Endothelial cell of umbilical vein (primary cell): ENCODE measurements at regions not wholly inside any gene's neighbourhood (a gene's known extent, or its start where the extent isn't known, plus 50 kb on each side); places are given as distances from the start of the nearest gene placed in this dataset.

ENCODE experiments used
- BruUV-seq: library from RNA; stranded (reverse); fragments of 400-500 nt; replicated peaks from 2 replicates; lab custom pipeline; 2021; lab: Mats Ljungman, UMichigan
- CTCF ChIA-PET: fragments of 300-600, 350-600 bp; sonication (Branson Sonifier 250); formaldehyde crosslinking; loops from one replicate; lab custom pipeline; 2021; ENCODE audit warnings: antibody characterized with exemption, inconsistent platforms; lab: Charles Lee
- POLR2A ChIA-PET: fragments of 300-600, 350-600 bp; sonication (Branson Sonifier 250); formaldehyde crosslinking; loops from one replicate; lab custom pipeline; 2021; ENCODE audit warnings: antibody characterized with exemption, inconsistent platforms; lab: Charles Lee
- DNase-seq: peaks from one replicate; pipeline ENCODE4 v3.0.0-alpha.2; 2011; ENCODE audit warnings: low read depth, low spot score
- FAIRE-seq: peaks from 2 replicates; lab custom pipeline; 2011; peaks lifted over from hg19 to GRCh38; lab: Jason Lieb, UNC
- H2AFZ ChIP-seq: 2 replicates; pipeline ENCODE4 v1.6.0; 2012; ENCODE audit warnings: low read depth, low read length, control low read depth, inconsistent platforms
- H3K27ac ChIP-seq: 2 replicates; pipeline ENCODE4 v1.5.1; 2011; ENCODE audit warnings: low read depth, mild to moderate bottlenecking, control low read depth, low read length, moderate library complexity; ENCODE audit not compliant: insufficient read depth
- H3K27me3 ChIP-seq, 2 experiments: 2 replicates each; pipeline versions ENCODE4 v1.6.0 to v1.6.1; 2011; ENCODE audit warnings: low read length in 2 of 2, mixed read lengths in 1 of 2; ENCODE audit not compliant: control insufficient read depth in 2 of 2, insufficient read depth in 2 of 2
- H3K36me3 ChIP-seq, 2 experiments: 2 replicates in 1 of 2; 3 replicates in 1 of 2; pipeline ENCODE4 v1.5.1; 2011; ENCODE audit warnings: low read length in 2 of 2, mild to moderate bottlenecking in 1 of 2, moderate library complexity in 1 of 2; ENCODE audit not compliant: control insufficient read depth in 2 of 2, insufficient read depth in 2 of 2; ENCODE audit errors: extremely low read depth in 1 of 2
- H3K4me1 ChIP-seq: 3 replicates; pipeline ENCODE4 v1.5.1; 2011; ENCODE audit warnings: mild to moderate bottlenecking, low read length; ENCODE audit not compliant: control insufficient read depth, insufficient read depth; ENCODE audit errors: extremely low read depth
- H3K4me2 ChIP-seq: 2 replicates; pipeline ENCODE4 v1.6.1; 2011; ENCODE audit warnings: low read length, control low read depth, mixed read lengths; ENCODE audit not compliant: insufficient read depth
- H3K4me3 ChIP-seq, 3 experiments: fragments of 200-600 bp in 1 of 3; sonication (generic), shearing (Covaris generic) in 1 of 3; replicated peaks in 1 of 3; 2 replicates each; pipeline ENCODE4 v1.5.1; 2011 to 2016; ENCODE audit warnings: control low read depth in 3 of 3, low read length in 3 of 3, mild to moderate bottlenecking in 2 of 3, inconsistent platforms in 1 of 3, low read depth in 1 of 3, moderate library complexity in 1 of 3; ENCODE audit not compliant: insufficient read depth in 1 of 3
- H3K79me2 ChIP-seq: 2 replicates; pipeline ENCODE4 v1.6.0; 2012; ENCODE audit warnings: low read length, inconsistent platforms; ENCODE audit not compliant: control insufficient read depth, insufficient read depth
- H3K9ac ChIP-seq: replicated peaks from 2 replicates; pipeline ENCODE3; 2011; ENCODE audit warnings: low read length, control low read depth; ENCODE audit not compliant: insufficient read depth; ENCODE audit errors: extremely low read depth
- H3K9me1 ChIP-seq: replicated peaks from 3 replicates; pipeline ENCODE4 v1.6.0; 2011; ENCODE audit warnings: mild to moderate bottlenecking, low read length; ENCODE audit not compliant: control insufficient read depth, insufficient read depth; ENCODE audit errors: extremely low read depth
- H3K9me3 ChIP-seq: replicated peaks from 2 replicates; pipeline ENCODE4 v1.5.1; 2012; ENCODE audit warnings: low read length, inconsistent platforms; ENCODE audit not compliant: control insufficient read depth, insufficient read depth
- H4K20me1 ChIP-seq: replicated peaks from 2 replicates; pipeline ENCODE3; 2011; ENCODE audit warnings: mild to moderate bottlenecking, low read length; ENCODE audit not compliant: control insufficient read depth, insufficient read depth; ENCODE audit errors: extremely low read depth
- EZH2 ChIP-seq: IDR thresholded peaks from 2 replicates; pipeline ENCODE4 v1.6.1; 2012; ENCODE audit warnings: borderline replicate concordance, low read depth, mild to moderate bottlenecking, moderate library complexity, low read length, inconsistent platforms; ENCODE audit not compliant: severe bottlenecking
- FOS ChIP-seq: IDR thresholded peaks from 2 replicates; pipeline ENCODE4 v1.6.1; 2011; ENCODE audit warnings: mild to moderate bottlenecking, low read length, moderate library complexity, borderline replicate concordance; ENCODE audit not compliant: insufficient read depth
- GATA2 ChIP-seq: IDR thresholded peaks from 2 replicates; pipeline ENCODE4 v1.7.0; 2011; ENCODE audit warnings: low read depth, mild to moderate bottlenecking, moderate library complexity, mixed read lengths, low read length; ENCODE audit not compliant: insufficient read length, insufficient read depth
- JUN ChIP-seq: IDR thresholded peaks from 2 replicates; pipeline ENCODE4 v1.6.1; 2011; ENCODE audit warnings: borderline replicate concordance, low read depth; ENCODE audit not compliant: insufficient read length, insufficient read depth
- MYC ChIP-seq: IDR thresholded peaks from one replicate; pipeline ENCODE4 v1.6.1; 2011; ENCODE audit warnings: mild to moderate bottlenecking, low read depth, low read length
- POLR2AphosphoS5 ChIP-seq: IDR thresholded peaks from 2 replicates; pipeline ENCODE4 v1.6.1; 2012; ENCODE audit warnings: low read depth, mild to moderate bottlenecking, control low read depth, low read length, moderate library complexity; ENCODE audit not compliant: insufficient read depth
- dilution Hi-C: fragments of 300-500 bp; cut with MboI; formaldehyde crosslinking; loops from one replicate; pipeline ENCODE4 v1.15.0; 2019; ENCODE audit warnings: low sequenced_read_pairs; ENCODE audit not compliant: extremely low pct_ligation_motif_present
- intact Hi-C: fragments of 100-400 bp; cut with micrococcal nuclease; formaldehyde crosslinking; loops from one replicate; pipeline ENCODE4 v1.10.0; 2022
- TF ChIP-seq, protein P1 (sequence below), 2 donors: IDR thresholded peaks; 1 replicate in 1 of 2; 2 replicates in 1 of 2; pipeline ENCODE4 v1.5.1; 2011; ENCODE audit warnings: low read length in 2 of 2, mild to moderate bottlenecking in 2 of 2, moderate library complexity in 2 of 2, control low read depth in 1 of 2, inconsistent platforms in 1 of 2, low read depth in 1 of 2; ENCODE audit not compliant: insufficient read depth in 1 of 2; ENCODE audit errors: extremely low read depth in 1 of 2

DNA sequence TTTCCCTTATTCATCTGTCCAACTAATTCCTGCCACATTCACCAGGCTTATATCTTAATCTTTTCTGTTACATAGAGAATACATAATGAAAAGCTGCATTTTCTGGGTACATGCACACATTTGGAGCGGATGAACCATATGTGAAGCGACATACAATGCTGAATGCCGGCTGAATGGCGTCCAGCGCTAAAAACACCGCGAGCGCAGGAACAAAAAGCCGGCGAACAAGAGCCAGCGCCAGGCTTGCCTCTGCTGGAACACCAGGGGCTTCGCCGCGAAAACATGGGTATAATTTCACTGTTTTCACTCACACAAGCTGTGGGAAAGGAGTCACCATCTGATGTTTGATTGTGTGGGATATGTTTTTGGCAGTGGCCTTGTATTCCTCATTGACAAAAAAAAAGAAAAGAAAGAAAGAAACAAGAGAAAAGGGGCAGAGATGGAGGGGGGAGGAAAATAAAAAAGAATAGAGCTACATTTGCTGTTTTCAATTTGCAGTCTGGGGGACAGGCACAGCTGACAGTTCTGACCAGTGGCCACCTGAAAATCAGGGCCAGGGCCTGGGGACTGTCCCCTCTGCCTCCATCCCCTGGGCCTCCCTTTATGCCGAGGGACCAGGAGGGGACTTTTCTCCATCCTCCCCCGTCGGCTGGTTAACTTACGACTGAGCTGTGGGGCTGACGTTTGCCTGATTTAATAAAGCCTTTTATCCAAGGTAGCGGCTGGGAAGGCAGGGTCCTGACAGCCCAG, 70.2 kb upstream of the OLIG2 start:
- Histone ChIP-seq H2AFZ (no peak overlapping the region), H3K79me2 (no peaks in the 10 kb centered on the region), H3K36me3 (no peaks in the 10 kb centered on the region), H3K27ac (no peak overlapping the region), H3K9me1 (no peaks in the 10 kb centered on the region), H3K9me3 (no peaks in the 10 kb centered on the region), H3K4me3 (no peak overlapping the region), H3K9ac (no peak overlapping the region), H4K20me1 (no peaks in the 10 kb centered on the region), H3K27me3 (peaks cover 43 to 57% of the 10 kb centered on the region in 2 experiments), H3K4me1 (no peaks in the 10 kb centered on the region), H3K4me2 (no peak overlapping the region)
- dilution Hi-C loops (no loop called here), intact Hi-C loops (no loop called here)
- DNase-seq (no peak), FAIRE-seq (no peak)
- POLR2A ChIA-PET: no interaction called here
- TF ChIP-seq EZH2 (no peak), POLR2AphosphoS5 (no peak), JUN (no peak), GATA2 (no peak), FOS (no peak), MYC (no peak)
- TF ChIP-seq, protein P1, sequence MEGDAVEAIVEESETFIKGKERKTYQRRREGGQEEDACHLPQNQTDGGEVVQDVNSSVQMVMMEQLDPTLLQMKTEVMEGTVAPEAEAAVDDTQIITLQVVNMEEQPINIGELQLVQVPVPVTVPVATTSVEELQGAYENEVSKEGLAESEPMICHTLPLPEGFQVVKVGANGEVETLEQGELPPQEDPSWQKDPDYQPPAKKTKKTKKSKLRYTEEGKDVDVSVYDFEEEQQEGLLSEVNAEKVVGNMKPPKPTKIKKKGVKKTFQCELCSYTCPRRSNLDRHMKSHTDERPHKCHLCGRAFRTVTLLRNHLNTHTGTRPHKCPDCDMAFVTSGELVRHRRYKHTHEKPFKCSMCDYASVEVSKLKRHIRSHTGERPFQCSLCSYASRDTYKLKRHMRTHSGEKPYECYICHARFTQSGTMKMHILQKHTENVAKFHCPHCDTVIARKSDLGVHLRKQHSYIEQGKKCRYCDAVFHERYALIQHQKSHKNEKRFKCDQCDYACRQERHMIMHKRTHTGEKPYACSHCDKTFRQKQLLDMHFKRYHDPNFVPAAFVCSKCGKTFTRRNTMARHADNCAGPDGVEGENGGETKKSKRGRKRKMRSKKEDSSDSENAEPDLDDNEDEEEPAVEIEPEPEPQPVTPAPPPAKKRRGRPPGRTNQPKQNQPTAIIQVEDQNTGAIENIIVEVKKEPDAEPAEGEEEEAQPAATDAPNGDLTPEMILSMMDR (IDR thresholded peaks at IDR 0.05; ENCODE audit: extremely low read depth in 1 of 2, insufficient read depth in 1 of 2, low read depth in 1 of 2, low read length in 2 of 2): no peak
- CTCF ChIA-PET: interaction anchor here (0.6 to 4.3 kb wide), 5 partner anchors 9 to 1867 kb away, joined by 3 to 22 read pairs (median 4); no protein-coding TSS in a partner anchor
- no TSS peak for BruUV-seq
